H9 (cell line): ENCODE measurements at regions not wholly inside any gene's neighbourhood (a gene's known extent, or its start where the extent isn't known, plus 50 kb on each side); places are given as distances from the start of the nearest gene placed in this dataset.

Experiments
- DNase-seq: peaks from one replicate; pipeline ENCODE4 v3.0.0-alpha.2; 2017
- H2AFZ ChIP-seq: one replicate; pipeline ENCODE4 v1.6.1; 2013; ENCODE audit warnings: mild to moderate bottlenecking, low read length, control low read depth, moderate library complexity
- H2AK5ac ChIP-seq: 2 replicates; pipeline ENCODE4 v1.6.1; 2013; ENCODE audit warnings: low read length, control low read depth, mixed read lengths; ENCODE audit not compliant: insufficient read length
- H2BK120ac ChIP-seq: one replicate; pipeline ENCODE4 v1.6.1; 2013; ENCODE audit warnings: low read depth, mild to moderate bottlenecking, low read length, control low read depth, inconsistent platforms; ENCODE audit not compliant: poor library complexity, severe bottlenecking
- H2BK12ac ChIP-seq: 2 replicates; pipeline ENCODE4 v1.6.1; 2013; ENCODE audit warnings: low read length, control low read depth, mixed read lengths, low read depth; ENCODE audit not compliant: insufficient read length
- H2BK15ac ChIP-seq: 2 replicates; pipeline ENCODE4 v1.6.1; 2013; ENCODE audit warnings: low read depth, low read length, control low read depth
- H2BK20ac ChIP-seq: one replicate; pipeline ENCODE4 v1.6.1; 2013; ENCODE audit warnings: low read depth, mild to moderate bottlenecking, low read length, control low read depth, inconsistent platforms; ENCODE audit not compliant: poor library complexity, severe bottlenecking
- H2BK5ac ChIP-seq: 2 replicates; pipeline ENCODE4 v1.6.1; 2013; ENCODE audit warnings: low read length, control low read depth, mixed read lengths; ENCODE audit not compliant: insufficient read length
- H3K14ac ChIP-seq: 2 replicates; pipeline ENCODE4 v1.6.1; 2013; ENCODE audit warnings: low read length, control low read depth; ENCODE audit not compliant: insufficient read depth
- H3K18ac ChIP-seq: 2 replicates; pipeline ENCODE4 v1.6.1; 2013; ENCODE audit warnings: low read depth, mild to moderate bottlenecking, mixed read lengths, low read length, control low read depth; ENCODE audit not compliant: insufficient read length
- H3K23ac ChIP-seq: 2 replicates; pipeline ENCODE4 v1.6.1; 2013; ENCODE audit warnings: low read length, control low read depth, mixed read lengths, low read depth; ENCODE audit not compliant: insufficient read length
- H3K23me2 ChIP-seq: 2 replicates; pipeline ENCODE4 v1.6.1; 2013; ENCODE audit warnings: low read depth, mild to moderate bottlenecking, mixed read lengths, low read length, control low read depth; ENCODE audit not compliant: insufficient read length, poor library complexity, severe bottlenecking
- H3K27ac ChIP-seq: 2 replicates; pipeline ENCODE4 v1.5.1; 2013; ENCODE audit warnings: low read length, control low read depth, mixed read lengths, low read depth; ENCODE audit not compliant: insufficient read length
- H3K27me3 ChIP-seq: 2 replicates; pipeline ENCODE4 v1.6.1; 2013; ENCODE audit warnings: low read length, control low read depth, inconsistent platforms; ENCODE audit not compliant: insufficient read depth
- H3K4ac ChIP-seq: 2 replicates; pipeline ENCODE4 v1.6.1; 2013; ENCODE audit warnings: low read depth, mild to moderate bottlenecking, control low read depth, inconsistent platforms, low read length, moderate library complexity
- H3K4me1 ChIP-seq: 2 replicates; pipeline ENCODE4 v1.6.1; 2013; ENCODE audit warnings: low read length, control low read depth, inconsistent platforms; ENCODE audit not compliant: insufficient read depth
- H3K4me2 ChIP-seq: 2 replicates; pipeline ENCODE4 v1.6.1; 2013; ENCODE audit warnings: low read length, control low read depth, mixed read lengths; ENCODE audit not compliant: insufficient read length, insufficient read depth
- H3K56ac ChIP-seq: 2 replicates; pipeline ENCODE4 v1.6.1; 2013; ENCODE audit warnings: low read depth, mild to moderate bottlenecking, mixed read lengths, low read length, control low read depth; ENCODE audit not compliant: insufficient read length
- H3K79me1 ChIP-seq: 2 replicates; pipeline ENCODE4 v1.6.1; 2013; ENCODE audit warnings: low read depth, mild to moderate bottlenecking, moderate library complexity, low read length, control low read depth, inconsistent platforms; ENCODE audit not compliant: insufficient read depth, poor library complexity, severe bottlenecking
- H3K79me2 ChIP-seq: 2 replicates; pipeline ENCODE4 v1.6.1; 2013; ENCODE audit warnings: low read length, control low read depth, inconsistent platforms; ENCODE audit not compliant: insufficient read depth
- H3K9ac ChIP-seq: 2 replicates; pipeline ENCODE4 v1.6.1; 2013; ENCODE audit warnings: low read length, control low read depth, mixed read lengths; ENCODE audit not compliant: insufficient read length; ENCODE audit errors: extremely low read depth
- H3K9me3 ChIP-seq: one replicate; pipeline ENCODE4 v1.6.1; 2013; ENCODE audit warnings: low read depth, low read length, inconsistent platforms; ENCODE audit not compliant: control insufficient read depth
- H3T11ph ChIP-seq: one replicate; pipeline ENCODE4 v1.6.1; 2013; ENCODE audit warnings: mild to moderate bottlenecking, low read length, control low read depth, inconsistent platforms
- H4K20me1 ChIP-seq: one replicate; pipeline ENCODE4 v1.6.1; 2013; ENCODE audit not compliant: control insufficient read depth, insufficient read length, insufficient read depth
- H4K5ac ChIP-seq: 2 replicates; pipeline ENCODE4 v1.6.1; 2013; ENCODE audit warnings: low read depth, mild to moderate bottlenecking, mixed read lengths, low read length, control low read depth; ENCODE audit not compliant: insufficient read length
- H4K8ac ChIP-seq: replicated peaks from 2 replicates; pipeline ENCODE4 v1.6.1; 2013; ENCODE audit warnings: low read length, control low read depth, mixed read lengths, low read depth; ENCODE audit not compliant: insufficient read length
- H4K91ac ChIP-seq: 2 replicates; pipeline ENCODE4 v1.6.1; 2013; ENCODE audit warnings: low read depth, mild to moderate bottlenecking, moderate library complexity, mixed read lengths, low read length, control low read depth; ENCODE audit not compliant: insufficient read length
- H3K27ac Mint-ChIP-seq, 3 experiments: 2 replicates in 2 of 3; 3 replicates in 1 of 3; pipeline ENCODE4 v1.8.0; 2020 to 2021; ENCODE audit warnings: mixed read lengths in 3 of 3, mild to moderate bottlenecking in 1 of 3, moderate library complexity in 1 of 3
- H3K27me3 Mint-ChIP-seq: 2 replicates; pipeline ENCODE4 v1.8.0; 2021; ENCODE audit warnings: low read depth, mild to moderate bottlenecking, moderate library complexity, mixed read lengths
- H3K36me3 Mint-ChIP-seq, 3 experiments: 2 replicates in 2 of 3; 3 replicates in 1 of 3; pipeline ENCODE4 v1.8.0; 2020 to 2021; ENCODE audit warnings: low read depth in 3 of 3, mixed read lengths in 3 of 3; ENCODE audit not compliant: insufficient read depth in 1 of 3
- H3K4me1 Mint-ChIP-seq, 2 experiments: 2 replicates each; pipeline ENCODE4 v1.8.0; 2020; ENCODE audit warnings: mixed read lengths in 2 of 2
- H3K4me3 Mint-ChIP-seq, 2 experiments: 2 replicates in 1 of 2; 3 replicates in 1 of 2; pipeline ENCODE4 v1.8.0; 2020 to 2021; ENCODE audit warnings: mild to moderate bottlenecking in 2 of 2, mixed read lengths in 2 of 2, moderate library complexity in 1 of 2
- H3K9me3 Mint-ChIP-seq, 2 experiments: 2 replicates in 1 of 2; 3 replicates in 1 of 2; pipeline ENCODE4 v1.8.0; 2020; ENCODE audit warnings: mild to moderate bottlenecking in 2 of 2, mixed read lengths in 2 of 2, moderate library complexity in 1 of 2
- TF ChIP-seq, protein P1 (sequence below): fragments of 200-600 bp; sonication (generic); conservative IDR thresholded peaks from 3 replicates; pipeline ENCODE4 v1.8.0; 2021; ENCODE audit warnings: antibody characterized with exemption, mild to moderate bottlenecking

DNA sequence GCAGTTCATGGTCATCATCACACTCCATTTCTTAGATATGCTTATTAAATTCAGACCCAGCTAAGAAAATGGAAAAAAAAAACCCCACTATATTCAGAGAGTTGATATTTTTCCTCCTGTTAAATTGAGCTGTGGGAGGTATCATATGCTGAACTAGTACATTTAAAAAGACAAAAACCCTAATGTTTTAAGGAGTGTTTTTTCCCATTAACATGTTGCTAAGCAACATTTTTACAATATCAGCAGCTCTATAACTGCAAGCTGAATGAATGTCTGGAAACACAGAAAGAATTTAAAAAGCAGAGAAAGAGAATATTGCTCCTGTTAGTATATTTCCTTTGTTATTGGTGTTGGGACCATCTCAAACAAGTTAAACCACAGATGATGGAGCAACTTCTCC lies 265.8 kb upstream of the GRIA1 start:
- no peak overlapping the region for H3K56ac ChIP-seq
- no peaks in the 10 kb centered on the region for H3K27me3 ChIP-seq
- no peak overlapping the region for H2BK120ac ChIP-seq
- no peak overlapping the region for H2BK5ac ChIP-seq
- no peak overlapping the region for H2AFZ ChIP-seq
- Mint-ChIP-seq H3K36me3 (no peaks in the 10 kb centered on the region), H3K4me1 (no peaks in the 10 kb centered on the region), H3K4me3 (no peak overlapping the region), H3K9me3 (peaks cover 0 to 8% of the 10 kb centered on the region in 2 experiments; a peak in 3 of 5 replicates), H3K27ac (no peak overlapping the region), H3K27me3 (no peaks in the 10 kb centered on the region)
- no peak overlapping the region for H4K5ac ChIP-seq
- H3T11ph ChIP-seq, result no peak overlapping the region
- no peak overlapping the region for H3K4me2 ChIP-seq
- no peak overlapping the region for H2AK5ac ChIP-seq
- no peaks in the 10 kb centered on the region for H3K4me1 ChIP-seq
- no peaks in the 10 kb centered on the region for H3K79me2 ChIP-seq
- no peak overlapping the region for H3K27ac ChIP-seq
- H3K4ac ChIP-seq, result no peak overlapping the region
- H2BK15ac ChIP-seq, result no peak overlapping the region
- no peak for DNase-seq
- H3K23me2 ChIP-seq, result no peaks in the 10 kb centered on the region
- no peak overlapping the region for H2BK20ac ChIP-seq
- H3K9ac ChIP-seq, result no peak overlapping the region
- no peak overlapping the region for H4K91ac ChIP-seq
- H4K8ac ChIP-seq, result no peak overlapping the region
- H3K79me1 ChIP-seq, result no peaks in the 10 kb centered on the region
- no peak overlapping the region for H3K23ac ChIP-seq
- H2BK12ac ChIP-seq, result no peak overlapping the region
- no peak overlapping the region for H3K14ac ChIP-seq
- H3K9me3 ChIP-seq, result no peaks in the 10 kb centered on the region
- H4K20me1 ChIP-seq, result no peaks in the 10 kb centered on the region
- TF ChIP-seq, protein P1, sequence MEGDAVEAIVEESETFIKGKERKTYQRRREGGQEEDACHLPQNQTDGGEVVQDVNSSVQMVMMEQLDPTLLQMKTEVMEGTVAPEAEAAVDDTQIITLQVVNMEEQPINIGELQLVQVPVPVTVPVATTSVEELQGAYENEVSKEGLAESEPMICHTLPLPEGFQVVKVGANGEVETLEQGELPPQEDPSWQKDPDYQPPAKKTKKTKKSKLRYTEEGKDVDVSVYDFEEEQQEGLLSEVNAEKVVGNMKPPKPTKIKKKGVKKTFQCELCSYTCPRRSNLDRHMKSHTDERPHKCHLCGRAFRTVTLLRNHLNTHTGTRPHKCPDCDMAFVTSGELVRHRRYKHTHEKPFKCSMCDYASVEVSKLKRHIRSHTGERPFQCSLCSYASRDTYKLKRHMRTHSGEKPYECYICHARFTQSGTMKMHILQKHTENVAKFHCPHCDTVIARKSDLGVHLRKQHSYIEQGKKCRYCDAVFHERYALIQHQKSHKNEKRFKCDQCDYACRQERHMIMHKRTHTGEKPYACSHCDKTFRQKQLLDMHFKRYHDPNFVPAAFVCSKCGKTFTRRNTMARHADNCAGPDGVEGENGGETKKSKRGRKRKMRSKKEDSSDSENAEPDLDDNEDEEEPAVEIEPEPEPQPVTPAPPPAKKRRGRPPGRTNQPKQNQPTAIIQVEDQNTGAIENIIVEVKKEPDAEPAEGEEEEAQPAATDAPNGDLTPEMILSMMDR, result no peak
- no peak overlapping the region for H3K18ac ChIP-seq
